C4-2B (cell line): ENCODE measurements at regions not wholly inside any gene's neighbourhood (a gene's known extent, or its start where the extent isn't known, plus 50 kb on each side); places are given as distances from the start of the nearest gene placed in this dataset.

Source experiments
- ZFX ChIP-seq: fragments of 450-650 bp; IDR thresholded peaks from 2 replicates; pipeline ENCODE4 v1.6.1; 2017
- TF ChIP-seq, protein P1 (sequence below): fragments of 450-650 bp; conservative IDR thresholded peaks from 2 replicates; pipeline ENCODE4 v1.5.1; 2017; ENCODE audit warnings: mild to moderate bottlenecking

DNA sequence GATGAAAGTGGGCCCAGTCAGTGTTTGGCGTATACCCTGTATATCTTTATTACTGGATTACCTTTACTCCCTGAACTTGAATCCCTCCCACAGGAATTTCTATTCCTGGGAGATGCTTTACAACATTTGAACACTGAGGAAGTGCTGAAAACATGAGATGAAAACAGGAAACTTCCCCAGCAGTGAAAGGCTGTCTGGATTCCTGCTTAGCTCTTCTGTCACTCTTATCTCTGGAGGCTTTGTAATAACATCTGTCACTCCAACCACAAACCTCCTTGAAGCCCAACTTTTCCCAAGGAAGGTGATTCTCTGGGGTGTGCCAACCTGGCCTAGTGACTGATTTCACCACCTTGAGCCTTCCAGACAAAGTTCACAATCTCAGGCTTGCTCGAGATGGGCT lies 264.5 kb upstream of the BMP2 start:
- TF ChIP-seq, protein P1, sequence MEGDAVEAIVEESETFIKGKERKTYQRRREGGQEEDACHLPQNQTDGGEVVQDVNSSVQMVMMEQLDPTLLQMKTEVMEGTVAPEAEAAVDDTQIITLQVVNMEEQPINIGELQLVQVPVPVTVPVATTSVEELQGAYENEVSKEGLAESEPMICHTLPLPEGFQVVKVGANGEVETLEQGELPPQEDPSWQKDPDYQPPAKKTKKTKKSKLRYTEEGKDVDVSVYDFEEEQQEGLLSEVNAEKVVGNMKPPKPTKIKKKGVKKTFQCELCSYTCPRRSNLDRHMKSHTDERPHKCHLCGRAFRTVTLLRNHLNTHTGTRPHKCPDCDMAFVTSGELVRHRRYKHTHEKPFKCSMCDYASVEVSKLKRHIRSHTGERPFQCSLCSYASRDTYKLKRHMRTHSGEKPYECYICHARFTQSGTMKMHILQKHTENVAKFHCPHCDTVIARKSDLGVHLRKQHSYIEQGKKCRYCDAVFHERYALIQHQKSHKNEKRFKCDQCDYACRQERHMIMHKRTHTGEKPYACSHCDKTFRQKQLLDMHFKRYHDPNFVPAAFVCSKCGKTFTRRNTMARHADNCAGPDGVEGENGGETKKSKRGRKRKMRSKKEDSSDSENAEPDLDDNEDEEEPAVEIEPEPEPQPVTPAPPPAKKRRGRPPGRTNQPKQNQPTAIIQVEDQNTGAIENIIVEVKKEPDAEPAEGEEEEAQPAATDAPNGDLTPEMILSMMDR = no peak
- no peak for TF ChIP-seq ZFX
